ENCODE measurements at regions not wholly inside any gene's neighbourhood (a gene's known extent, or its start where the extent isn't known, plus 50 kb on each side); places are given as distances from the start of the nearest gene placed in this dataset.

DNA sequence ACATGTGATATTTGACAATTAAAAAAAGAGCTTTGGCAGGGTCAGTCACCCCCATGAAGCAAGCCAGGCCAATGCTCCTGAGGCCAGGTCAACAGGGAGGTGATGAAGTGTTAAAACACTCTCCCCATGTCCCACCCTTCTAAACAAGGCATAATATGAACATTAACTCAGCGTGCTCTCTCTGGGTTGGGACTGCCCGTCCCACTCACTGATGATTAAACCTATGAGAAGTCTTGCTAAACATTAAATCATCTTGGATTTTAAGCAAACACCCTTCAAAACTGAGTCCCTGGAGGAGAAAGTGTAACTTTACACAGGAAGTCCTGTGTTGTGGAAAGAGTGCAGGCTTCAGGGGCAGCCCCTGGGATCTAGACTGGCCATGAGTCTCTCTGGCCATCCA is 558.5 kb downstream of the CD83 start:
- TF ChIP-seq, protein P1, sequence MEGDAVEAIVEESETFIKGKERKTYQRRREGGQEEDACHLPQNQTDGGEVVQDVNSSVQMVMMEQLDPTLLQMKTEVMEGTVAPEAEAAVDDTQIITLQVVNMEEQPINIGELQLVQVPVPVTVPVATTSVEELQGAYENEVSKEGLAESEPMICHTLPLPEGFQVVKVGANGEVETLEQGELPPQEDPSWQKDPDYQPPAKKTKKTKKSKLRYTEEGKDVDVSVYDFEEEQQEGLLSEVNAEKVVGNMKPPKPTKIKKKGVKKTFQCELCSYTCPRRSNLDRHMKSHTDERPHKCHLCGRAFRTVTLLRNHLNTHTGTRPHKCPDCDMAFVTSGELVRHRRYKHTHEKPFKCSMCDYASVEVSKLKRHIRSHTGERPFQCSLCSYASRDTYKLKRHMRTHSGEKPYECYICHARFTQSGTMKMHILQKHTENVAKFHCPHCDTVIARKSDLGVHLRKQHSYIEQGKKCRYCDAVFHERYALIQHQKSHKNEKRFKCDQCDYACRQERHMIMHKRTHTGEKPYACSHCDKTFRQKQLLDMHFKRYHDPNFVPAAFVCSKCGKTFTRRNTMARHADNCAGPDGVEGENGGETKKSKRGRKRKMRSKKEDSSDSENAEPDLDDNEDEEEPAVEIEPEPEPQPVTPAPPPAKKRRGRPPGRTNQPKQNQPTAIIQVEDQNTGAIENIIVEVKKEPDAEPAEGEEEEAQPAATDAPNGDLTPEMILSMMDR (IDR thresholded peaks at IDR 0.05), result no peak
- TF ChIP-seq POLR2A (IDR thresholded peaks at IDR 0.05), result no peak
